ENCODE measurements at regions not wholly inside any gene's neighbourhood (a gene's known extent, or its start where the extent isn't known, plus 50 kb on each side); places are given as distances from the start of the nearest gene placed in this dataset.

DNA sequence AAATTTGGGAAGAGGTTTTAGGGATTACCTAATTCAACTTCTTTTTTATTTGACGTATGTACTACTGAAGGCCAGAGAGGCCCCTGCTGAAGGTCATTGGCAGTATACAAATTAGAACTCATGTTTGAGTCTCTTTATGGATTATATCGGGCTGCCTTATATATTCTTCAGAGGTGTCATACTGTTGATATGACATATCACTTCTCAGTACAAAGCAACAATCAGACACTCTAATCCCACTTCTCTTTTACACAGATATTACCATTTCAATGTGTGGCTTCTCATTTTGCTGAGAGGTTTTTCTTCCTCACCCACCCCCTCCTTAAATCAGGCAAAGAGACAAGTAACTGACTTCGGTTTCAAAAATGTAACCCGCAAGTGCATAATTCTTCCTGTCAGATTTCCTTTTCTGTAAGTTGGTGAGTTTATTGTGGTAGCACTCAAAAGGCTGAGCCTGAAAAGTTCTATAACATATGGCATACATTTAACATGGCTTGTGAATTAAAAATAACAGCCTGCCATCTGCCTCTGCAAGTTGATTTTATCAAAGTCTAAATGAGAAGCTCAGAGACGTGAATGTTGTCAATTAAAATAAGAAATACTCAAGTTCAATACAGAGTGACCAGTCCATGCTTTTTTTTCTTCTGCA is 163.6 kb upstream of the RORB start:
- no peak for TF ChIP-seq EZH2 (IDR thresholded peaks at IDR 0.05; ENCODE audit: borderline replicate concordance, low read depth, low read length, severe bottlenecking)
- TF ChIP-seq, protein P1, sequence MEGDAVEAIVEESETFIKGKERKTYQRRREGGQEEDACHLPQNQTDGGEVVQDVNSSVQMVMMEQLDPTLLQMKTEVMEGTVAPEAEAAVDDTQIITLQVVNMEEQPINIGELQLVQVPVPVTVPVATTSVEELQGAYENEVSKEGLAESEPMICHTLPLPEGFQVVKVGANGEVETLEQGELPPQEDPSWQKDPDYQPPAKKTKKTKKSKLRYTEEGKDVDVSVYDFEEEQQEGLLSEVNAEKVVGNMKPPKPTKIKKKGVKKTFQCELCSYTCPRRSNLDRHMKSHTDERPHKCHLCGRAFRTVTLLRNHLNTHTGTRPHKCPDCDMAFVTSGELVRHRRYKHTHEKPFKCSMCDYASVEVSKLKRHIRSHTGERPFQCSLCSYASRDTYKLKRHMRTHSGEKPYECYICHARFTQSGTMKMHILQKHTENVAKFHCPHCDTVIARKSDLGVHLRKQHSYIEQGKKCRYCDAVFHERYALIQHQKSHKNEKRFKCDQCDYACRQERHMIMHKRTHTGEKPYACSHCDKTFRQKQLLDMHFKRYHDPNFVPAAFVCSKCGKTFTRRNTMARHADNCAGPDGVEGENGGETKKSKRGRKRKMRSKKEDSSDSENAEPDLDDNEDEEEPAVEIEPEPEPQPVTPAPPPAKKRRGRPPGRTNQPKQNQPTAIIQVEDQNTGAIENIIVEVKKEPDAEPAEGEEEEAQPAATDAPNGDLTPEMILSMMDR (IDR thresholded peaks at IDR 0.05; ENCODE audit: borderline replicate concordance, extremely low read depth, low read length, poor library complexity, severe bottlenecking) = no peak

GRCh38 chr9:74334271-74334670 is 162.9 kb upstream of the RORB start:
- Histone ChIP-seq H2AFZ (ENCODE audit: low read depth, low read length) (no peak overlapping the region; the same call in 1 of the 2 replicates), H3K9me3 (ENCODE audit: insufficient read depth, low read length, severe bottlenecking) (no peaks in the 10 kb centered on the region), H3K9ac (ENCODE audit: low read depth, low read length) (peak overlapping the region; percentile 43), H3K4me1 (ENCODE audit: insufficient read depth, low read length) (peaks cover 74% of the 10 kb centered on the region), H3K27ac (ENCODE audit: low read length) (peak overlapping the region; percentile 88), H3K4me3 (ENCODE audit: low read depth in 1 of 2, low read length in 2 of 2) (no peak overlapping the region), H4K20me1 (ENCODE audit: insufficient read depth, low read length) (no peaks in the 10 kb centered on the region), H3K36me3 (ENCODE audit: insufficient read depth, low read length) (no peaks in the 10 kb centered on the region), H3K27me3 (ENCODE audit: insufficient read depth, low read length, poor library complexity) (no peaks in the 10 kb centered on the region), H3K4me2 (ENCODE audit: insufficient read depth, low read length) (peak overlapping the region; percentile 43), H3K79me2 (ENCODE audit: insufficient read depth, low read length) (no peaks in the 10 kb centered on the region)
- TF ChIP-seq, protein P1 (IDR thresholded peaks at IDR 0.05; ENCODE audit: borderline replicate concordance, extremely low read depth, low read length, poor library complexity, severe bottlenecking) = no peak
- no peak for TF ChIP-seq EZH2 (IDR thresholded peaks at IDR 0.05; ENCODE audit: borderline replicate concordance, low read depth, low read length, severe bottlenecking)
- no peak; the same call in 2 of the 3 replicates for ATAC-seq (ENCODE audit: insufficient read depth, low read depth)
- DNase-seq = no peak

More for the DNA sequence above, 163.6 kb upstream of the RORB start:
- Histone ChIP-seq H3K4me2 (ENCODE audit: insufficient read depth, low read length) (peak overlapping the region; percentile 43), H3K9ac (ENCODE audit: low read depth, low read length) (peak overlapping the region; percentile 43), H3K4me3 (ENCODE audit: low read depth in 1 of 2, low read length in 2 of 2) (peak overlapping the region in 1 of 2 experiments; percentile 17; a peak in 1 of 4 replicates), H2AFZ (ENCODE audit: low read depth, low read length) (peak overlapping the region; percentile 61; the same call in 1 of the 2 replicates), H3K36me3 (ENCODE audit: insufficient read depth, low read length) (no peaks in the 10 kb centered on the region), H3K79me2 (ENCODE audit: insufficient read depth, low read length) (no peaks in the 10 kb centered on the region), H4K20me1 (ENCODE audit: insufficient read depth, low read length) (no peaks in the 10 kb centered on the region), H3K27ac (ENCODE audit: low read length) (peak overlapping the region; percentile 88), H3K9me3 (ENCODE audit: insufficient read depth, low read length, severe bottlenecking) (no peaks in the 10 kb centered on the region), H3K27me3 (ENCODE audit: insufficient read depth, low read length, poor library complexity) (no peaks in the 10 kb centered on the region), H3K4me1 (ENCODE audit: insufficient read depth, low read length) (peaks cover 74% of the 10 kb centered on the region)
- DNase-seq (peak; percentile 51), ATAC-seq (ENCODE audit: insufficient read depth, low read depth) (peak; percentile 87)

GRCh38 chr9:74336161-74336560 is 161.0 kb upstream of the RORB start:
- no peak overlapping the region for H3K9ac ChIP-seq (ENCODE audit: low read depth, low read length)
- ATAC-seq (ENCODE audit: insufficient read depth, low read depth) = no peak

More at GRCh38 chr9:74336161-74336560, 161.0 kb upstream of the RORB start:
- Histone ChIP-seq H3K9me3 (ENCODE audit: insufficient read depth, low read length, severe bottlenecking) (no peaks in the 10 kb centered on the region), H3K4me3 (ENCODE audit: low read depth in 1 of 2, low read length in 2 of 2) (no peak overlapping the region), H3K79me2 (ENCODE audit: insufficient read depth, low read length) (no peaks in the 10 kb centered on the region), H3K27ac (ENCODE audit: low read length) (no peak overlapping the region; the same call in 1 of the 2 replicates), H2AFZ (ENCODE audit: low read depth, low read length) (no peak overlapping the region), H3K36me3 (ENCODE audit: insufficient read depth, low read length) (no peaks in the 10 kb centered on the region), H3K4me2 (ENCODE audit: insufficient read depth, low read length) (no peak overlapping the region), H4K20me1 (ENCODE audit: insufficient read depth, low read length) (no peaks in the 10 kb centered on the region), H3K27me3 (ENCODE audit: insufficient read depth, low read length, poor library complexity) (no peaks in the 10 kb centered on the region), H3K4me1 (ENCODE audit: insufficient read depth, low read length) (peaks cover 61% of the 10 kb centered on the region)
- DNase-seq = no peak
- TF ChIP-seq, protein P1 (IDR thresholded peaks at IDR 0.05; ENCODE audit: borderline replicate concordance, extremely low read depth, low read length, poor library complexity, severe bottlenecking) = no peak
- TF ChIP-seq EZH2 (IDR thresholded peaks at IDR 0.05; ENCODE audit: borderline replicate concordance, low read depth, low read length, severe bottlenecking) = no peak
